Ramos (cell line): ENCODE measurements at regions not wholly inside any gene's neighbourhood (a gene's known extent, or its start where the extent isn't known, plus 50 kb on each side); places are given as distances from the start of the nearest gene placed in this dataset.
"Not testable (repeated sequence)": the region's sequence is repeated elsewhere in the genome, so short reads cannot be mapped to it uniquely, and the experiment has no call there.

Experiments
- in situ Hi-C: fragments of 300-500 bp; cut with MboI; formaldehyde crosslinking; loops from one replicate; pipeline ENCODE4 v1.14.3; 2022; ENCODE audit warnings: low sequenced_read_pairs; ENCODE audit not compliant: unreplicated experiment

DNA sequence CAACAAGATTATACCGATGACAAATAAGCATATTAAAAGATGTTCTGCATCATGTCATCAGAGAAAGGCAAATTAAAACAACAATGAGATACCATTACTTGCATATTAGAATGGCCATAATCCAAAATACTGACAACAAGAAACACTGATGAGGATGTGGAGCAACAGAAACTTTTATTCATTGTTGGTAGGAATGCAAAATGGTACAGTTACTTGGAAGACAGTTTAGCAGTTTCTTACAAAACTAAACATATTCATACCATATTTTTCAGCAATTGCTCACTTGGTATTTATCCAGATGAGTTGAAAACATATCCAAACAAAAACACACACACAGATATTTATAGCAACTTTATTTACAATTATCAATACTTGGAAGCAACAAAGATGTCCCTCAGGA is 160.9 kb upstream of the MME start:
- in situ Hi-C loops: no loop called here

DNA sequence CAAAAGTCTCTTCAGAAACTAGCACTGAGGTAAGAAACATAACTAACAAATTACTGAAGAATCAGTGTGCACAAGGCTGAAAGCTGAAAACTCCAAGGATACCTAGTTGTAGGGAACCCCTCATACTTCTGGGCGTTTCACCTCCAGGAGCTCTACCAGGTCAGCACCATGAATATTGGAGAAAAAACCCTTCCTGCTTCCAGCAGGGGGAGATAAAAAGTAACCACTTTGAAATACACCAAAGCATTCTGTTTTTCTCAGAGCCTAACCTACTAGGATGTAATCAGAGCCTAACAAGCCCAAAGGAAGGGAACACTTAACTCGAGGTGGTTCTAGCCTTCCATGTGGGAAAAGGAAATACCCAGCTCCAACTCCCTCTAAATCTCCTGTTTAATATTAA is 175.8 kb upstream of the MME start:
- in situ Hi-C loops: loop anchor here (10.0 kb wide), 1 partner anchor 420 kb away; no protein-coding TSS in a partner anchor

DNA sequence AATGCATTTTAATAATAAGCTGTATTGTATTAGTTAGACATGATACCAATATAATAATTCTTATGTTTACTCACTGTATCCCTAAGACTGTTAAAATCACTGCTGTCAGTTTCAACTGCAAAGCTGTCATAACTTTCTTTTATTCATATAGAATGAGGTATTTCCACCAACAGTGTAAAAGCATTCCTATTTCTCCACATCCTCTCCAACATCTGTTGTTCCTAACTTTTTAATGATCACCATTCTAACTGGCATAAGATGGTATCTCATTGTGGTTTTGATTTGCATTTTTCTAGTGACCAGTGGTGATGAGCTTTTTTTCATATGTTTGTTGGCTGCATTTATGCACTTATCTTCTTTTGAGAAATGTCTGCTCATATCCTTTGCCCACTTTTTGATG is 177.6 kb upstream of the MME start:
- in situ Hi-C loops: loop anchor here (10.0 kb wide), 1 partner anchor 422 kb away; no protein-coding TSS in a partner anchor

DNA sequence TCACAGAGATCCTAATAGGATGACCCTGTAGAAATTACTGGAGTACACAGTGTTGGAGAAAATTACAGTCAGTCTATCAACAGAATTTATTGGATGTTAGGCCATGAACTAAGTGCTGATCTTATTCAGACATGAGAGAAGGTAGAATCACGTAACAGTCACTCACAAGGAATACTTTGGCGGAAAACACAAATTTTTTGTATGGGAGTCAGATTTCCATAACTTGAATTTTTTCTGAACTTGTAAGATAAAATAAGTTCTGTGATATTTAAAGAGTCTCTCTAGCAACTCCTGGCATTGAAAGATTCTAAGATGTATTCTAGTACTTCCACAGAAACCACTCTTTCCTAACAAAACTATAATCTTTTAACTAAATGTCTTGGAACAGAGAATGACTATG is 178.8 kb upstream of the MME start:
- in situ Hi-C loops: loop anchor here (10.0 kb wide), 1 partner anchor 424 kb away; no protein-coding TSS in a partner anchor

DNA sequence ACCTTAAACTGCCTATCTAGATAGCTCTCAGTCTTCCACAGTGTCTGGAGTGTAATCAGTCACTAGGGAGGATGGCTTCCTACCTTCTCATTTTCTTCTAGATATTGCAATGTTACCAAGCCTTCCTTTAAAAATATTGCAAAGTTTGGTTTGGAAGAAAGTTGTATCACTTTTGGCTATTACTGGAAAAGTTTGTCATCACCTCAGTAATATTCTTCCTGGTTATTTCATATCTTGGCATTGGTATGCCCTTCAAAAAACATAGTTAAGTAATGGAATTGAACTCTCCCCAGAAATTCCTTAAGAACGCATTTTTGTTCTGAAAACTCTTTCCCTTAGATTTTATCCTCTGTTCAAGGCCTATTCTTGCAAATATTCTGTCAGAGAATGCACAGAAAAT is 179.3 kb upstream of the MME start:
- in situ Hi-C loops: loop anchor here (10.0 kb wide), 1 partner anchor 424 kb away; no protein-coding TSS in a partner anchor

DNA sequence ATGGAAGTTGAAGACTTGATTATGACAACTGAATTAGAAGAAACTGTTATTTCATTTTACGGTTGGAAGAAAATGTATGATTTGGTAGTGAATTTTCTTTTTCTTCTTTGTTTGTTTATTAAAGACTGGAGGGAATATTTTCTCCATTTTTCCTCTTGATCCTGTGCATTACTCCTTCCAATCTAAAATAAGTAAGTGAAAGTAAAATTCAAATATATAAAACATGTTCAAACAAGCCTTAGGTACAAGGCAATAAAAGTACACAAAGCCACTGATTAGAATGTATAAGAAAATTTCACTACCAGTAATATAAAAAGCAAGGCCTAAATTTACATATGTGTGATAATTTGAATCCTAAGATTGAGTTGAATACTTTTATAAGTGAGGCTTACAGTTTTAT is 181.2 kb upstream of the MME start:
- in situ Hi-C loops: no loop called here

DNA sequence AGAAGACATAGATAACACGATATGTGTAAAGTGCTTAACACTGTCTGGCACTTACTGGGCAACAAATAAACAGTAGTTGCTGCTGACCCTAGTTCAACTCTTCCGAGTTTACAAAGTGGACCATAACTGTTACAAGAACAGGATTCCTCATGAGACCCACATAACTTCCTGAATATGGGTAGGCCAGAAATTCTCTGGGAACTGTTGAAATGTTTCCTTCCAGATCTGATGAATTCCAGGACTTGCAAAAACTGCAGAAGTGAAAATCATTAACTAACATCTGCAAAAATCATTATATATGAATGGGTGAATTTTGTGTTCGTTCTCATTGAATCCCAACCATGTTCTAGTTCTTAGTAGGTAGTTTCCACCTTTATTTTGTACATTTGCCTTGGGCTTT is 181.7 kb upstream of the MME start:
- in situ Hi-C loops: no loop called here

DNA sequence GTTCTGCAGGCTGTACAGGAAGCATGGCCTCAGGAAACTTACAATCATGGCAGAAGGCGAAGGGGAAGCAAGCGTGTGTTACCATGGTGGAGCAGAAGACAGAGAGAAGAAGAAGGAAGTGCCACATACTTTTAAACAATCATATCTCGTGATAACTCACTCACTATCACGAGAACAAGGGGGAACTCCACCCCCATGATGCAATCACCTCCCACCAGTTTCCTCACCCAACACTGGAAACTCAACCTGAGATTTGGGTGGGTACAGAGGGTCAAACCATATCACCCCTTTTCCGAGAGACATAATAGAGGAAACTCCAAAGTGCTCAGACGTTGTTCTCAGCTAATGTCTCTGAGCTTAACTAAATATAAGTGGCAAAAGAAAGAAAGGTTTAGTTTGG is 186.3 kb upstream of the MME start:
- in situ Hi-C loops: no loop called here

DNA sequence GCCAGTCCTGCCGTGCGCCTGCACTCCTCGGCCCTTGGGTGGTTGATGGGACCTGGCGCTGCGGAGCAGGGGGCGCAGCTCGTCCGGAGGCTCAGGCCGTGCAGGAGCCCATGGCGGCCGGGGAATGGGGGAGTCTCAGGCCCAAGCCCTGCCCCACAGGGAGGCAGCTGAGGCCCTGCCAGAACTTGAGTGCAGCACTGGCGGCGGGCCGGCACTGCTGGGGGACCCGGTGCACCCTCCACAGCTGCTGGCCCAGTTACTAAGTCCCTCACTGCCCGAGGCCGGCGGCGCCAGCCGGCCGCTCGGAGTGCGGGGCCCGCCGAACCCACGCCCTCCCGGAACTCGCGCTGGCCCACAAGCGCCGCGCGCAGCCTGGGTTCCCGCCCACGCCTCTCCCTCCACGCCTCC is 190.9 kb upstream of the MME start:
- in situ Hi-C loops: no loop called here

DNA sequence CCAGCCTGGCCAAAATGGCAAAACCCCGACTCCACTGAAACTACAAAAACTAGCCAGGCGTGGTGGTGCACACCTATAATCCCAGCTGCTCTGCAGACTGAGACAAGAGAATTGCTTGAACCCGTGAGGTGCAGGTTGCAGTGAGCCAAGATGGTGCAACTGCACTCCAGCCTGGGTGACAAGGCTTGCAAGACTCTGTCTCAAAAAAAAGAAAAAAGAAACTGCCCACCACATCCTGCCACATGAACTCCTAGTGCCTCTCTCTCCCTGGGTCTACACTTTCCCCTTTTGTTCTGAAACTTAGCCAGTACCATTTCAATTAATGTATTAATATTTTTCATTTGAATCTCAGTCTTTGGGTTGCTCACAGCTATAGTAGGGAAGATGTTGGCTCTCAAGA is 192.2 kb upstream of the MME start:
- in situ Hi-C loops: no loop called here

DNA sequence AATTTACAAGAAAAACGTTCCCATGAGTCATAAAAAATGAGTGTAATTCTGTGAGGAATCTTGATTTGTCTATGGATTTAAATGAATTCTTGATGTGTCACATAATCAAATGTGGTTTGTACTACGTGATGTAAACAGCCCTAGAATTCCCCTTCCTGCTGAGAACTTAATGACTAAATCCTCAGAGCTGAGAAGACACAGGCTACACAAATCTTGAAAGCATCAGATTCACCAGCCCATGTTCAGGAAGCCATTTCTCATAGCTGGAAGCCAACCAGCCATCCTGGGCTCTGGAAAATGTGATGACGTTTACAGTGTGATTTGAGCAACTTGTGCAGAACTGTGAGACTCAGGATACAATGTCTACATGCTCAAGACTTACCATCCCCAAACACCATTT is 193.7 kb upstream of the MME start:
- in situ Hi-C loops: no loop called here

DNA sequence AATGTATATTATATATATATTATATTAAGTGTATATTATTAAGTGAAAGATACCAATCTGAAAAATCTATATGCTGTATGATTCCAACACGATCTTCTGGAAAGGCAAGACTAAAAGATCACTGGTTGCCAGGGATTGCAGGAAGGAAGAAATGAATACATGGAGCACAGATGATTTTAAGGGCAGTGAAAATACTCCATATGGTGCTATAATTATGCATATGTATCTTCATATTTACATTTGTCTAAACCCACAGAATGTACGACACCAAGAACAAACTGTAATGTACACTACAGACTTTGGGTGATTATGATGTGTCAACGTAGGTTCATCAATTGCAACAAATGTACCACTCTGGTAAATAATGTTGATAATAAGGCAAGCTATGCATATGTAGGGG is 194.7 kb upstream of the MME start:
- in situ Hi-C loops: no loop called here

DNA sequence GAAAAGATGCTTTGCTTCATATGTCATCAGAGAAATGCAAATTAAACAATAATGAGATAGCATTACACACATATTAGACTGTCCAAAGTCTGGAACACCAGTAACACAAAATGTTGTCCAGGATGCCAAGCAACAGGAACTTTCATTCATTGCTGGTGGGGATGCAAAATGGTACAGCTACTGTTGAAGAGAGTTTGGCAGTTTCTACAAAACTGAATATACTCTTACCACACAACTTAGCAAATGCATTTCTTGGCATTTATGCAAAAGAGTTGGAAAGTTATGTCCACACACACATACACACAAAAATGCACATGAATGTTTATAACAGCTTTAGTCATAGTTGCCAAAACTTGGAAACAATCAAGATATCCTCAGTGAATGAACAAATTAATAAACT is 195.2 kb upstream of the MME start:
- in situ Hi-C loops: no loop called here

DNA sequence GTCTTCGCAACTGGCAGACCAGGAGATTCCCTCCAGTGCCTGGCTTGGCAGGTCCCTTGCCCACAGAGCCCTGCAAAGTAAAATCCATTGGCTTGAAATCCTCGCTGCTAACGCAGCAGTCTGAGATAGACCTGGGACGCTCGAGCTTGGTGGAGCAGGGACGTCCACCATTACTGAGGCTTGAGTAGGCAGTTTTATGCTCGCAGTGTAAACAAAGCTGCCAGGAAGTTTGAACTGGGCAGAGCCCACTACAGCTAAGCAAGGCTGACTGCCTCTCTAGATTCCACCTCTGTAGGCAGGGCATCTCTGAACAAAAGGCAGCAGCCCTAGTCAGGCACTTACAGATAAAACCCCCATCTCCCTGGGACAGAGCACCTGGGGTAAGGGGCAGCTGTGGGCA is 205.0 kb upstream of the MME start:
- in situ Hi-C loops: no loop called here

DNA sequence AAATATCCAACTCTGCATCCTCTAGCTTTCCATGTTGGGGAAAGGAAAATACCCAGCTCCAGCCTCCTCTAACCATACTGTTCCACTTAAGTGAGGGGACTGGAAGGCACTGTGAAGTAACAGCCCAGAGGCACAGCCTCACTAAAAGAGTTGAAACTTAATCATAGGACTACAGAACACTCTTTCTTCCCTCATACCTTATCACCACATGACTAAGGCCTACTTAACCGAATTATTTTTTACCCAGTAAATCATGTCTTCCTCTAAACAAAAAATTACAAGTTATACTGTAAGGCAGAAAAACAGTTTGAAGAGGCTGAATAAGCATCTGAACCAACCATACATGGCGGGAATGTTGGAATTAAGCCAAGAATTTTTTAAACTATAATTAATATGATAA is 207.4 kb upstream of the MME start:
- in situ Hi-C loops: no loop called here

DNA sequence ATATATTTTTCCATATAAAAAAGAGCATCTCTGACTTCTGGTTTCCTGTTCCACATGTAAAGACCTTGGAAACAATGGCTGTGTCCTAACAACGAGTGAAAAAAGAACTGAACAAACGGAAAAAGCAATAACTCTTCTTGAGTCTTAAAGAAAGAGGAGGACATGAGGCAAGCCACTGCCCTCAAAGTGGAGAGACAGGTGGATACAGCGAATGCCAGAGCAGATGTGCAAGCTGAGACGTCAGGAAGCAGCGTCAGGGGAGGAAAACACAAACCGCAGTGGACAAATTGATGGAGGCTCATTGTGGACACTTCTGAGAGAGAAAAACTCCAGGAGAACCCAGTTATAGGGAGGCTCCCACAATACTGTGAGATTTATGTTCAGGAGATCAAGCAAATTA is 208.0 kb upstream of the MME start:
- in situ Hi-C loops: no loop called here

DNA sequence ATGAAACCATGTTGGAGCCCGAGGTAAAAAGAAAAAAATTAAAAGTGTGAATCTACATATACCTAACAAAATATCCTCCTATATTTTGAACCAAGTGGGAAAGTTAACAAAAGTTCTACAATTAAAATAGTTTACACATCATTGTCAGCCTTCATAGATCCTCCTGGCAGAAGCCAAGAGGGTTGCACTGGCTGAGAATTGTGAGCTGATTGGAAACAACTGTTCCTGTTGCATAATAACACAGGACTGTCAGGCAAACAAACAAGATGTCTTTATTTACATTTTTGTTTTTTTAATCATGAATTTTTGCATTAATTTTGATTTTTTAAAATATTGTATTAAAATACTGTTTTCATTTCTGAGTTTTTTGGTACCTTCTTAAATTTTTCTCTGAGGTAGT is 215.2 kb upstream of the MME start:
- in situ Hi-C loops: no loop called here

DNA sequence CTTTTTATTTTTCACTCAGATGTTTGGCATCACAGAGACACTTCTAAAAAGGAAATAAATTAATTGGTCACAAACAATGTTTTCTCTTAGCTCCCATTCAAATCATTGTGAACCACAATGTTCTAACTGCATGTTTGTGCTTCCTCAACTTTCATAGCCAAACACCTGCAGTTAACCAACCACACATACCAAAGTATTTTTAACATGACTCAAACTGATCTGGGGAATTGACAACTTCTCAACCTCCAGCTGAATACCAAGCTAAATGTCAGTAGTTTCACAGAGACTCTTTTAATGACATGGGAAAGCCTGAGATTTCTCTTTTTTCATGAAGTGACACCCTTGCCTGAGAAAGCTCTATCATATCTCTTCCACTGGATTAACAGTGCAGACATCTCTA is 217.9 kb upstream of the MME start:
- in situ Hi-C loops: no loop called here

DNA sequence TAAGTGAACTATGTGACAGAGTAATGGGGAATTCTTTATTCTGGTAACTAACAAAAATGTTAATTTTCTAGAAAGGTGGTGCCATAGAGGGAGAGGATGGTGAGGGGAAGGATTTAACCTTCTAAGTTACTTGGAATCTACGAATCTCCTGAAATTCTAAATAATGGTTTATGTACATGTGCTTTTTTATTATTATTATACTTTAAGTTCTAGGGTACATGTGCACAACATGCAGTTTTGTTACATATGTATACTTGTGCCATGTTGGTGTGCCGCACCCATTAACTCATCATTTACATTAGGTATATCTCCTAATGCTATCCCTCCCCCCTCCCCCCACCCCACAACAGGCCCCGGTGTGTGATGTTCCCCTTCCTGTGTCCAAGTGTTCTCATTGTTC is 227.1 kb upstream of the MME start:
- in situ Hi-C loops: not testable (repeated sequence)

DNA sequence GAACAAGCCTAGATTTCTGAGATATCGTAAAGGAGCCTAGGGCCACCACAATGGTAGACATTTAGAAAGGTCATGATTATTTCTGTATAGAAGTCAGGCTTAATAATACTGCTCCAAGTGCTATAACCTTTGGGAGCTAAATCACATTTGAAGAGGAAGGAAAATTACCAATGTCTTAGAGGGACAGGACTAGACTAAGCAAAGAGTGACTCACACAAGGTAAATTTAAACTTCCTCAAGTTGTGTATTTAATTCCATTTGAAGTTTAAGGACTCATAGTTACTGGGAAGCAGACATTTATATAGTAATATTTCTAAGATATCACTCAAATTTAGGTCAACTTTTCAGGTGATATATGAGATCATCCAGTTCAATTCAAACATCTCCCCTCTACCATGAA is 227.6 kb upstream of the MME start:
- in situ Hi-C loops: no loop called here

DNA sequence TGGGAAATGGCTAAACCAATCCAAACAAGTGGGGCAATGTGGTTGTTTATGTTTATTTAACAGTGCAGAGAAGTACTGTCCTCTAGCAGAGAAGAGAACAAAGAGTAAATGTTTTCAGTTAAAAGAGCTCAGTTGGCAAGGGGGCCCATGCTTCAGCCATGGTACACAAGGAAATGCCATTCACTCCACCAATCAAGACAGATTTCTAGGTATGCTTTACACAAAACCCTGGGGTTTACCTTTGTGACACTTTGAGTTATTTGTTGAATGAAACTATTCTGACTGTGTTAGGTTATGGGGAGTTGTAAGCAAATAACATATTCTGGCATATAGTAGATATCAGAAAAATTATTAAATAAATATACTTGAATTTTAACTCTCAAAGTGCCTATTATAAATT is 228.5 kb upstream of the MME start:
- in situ Hi-C loops: no loop called here

DNA sequence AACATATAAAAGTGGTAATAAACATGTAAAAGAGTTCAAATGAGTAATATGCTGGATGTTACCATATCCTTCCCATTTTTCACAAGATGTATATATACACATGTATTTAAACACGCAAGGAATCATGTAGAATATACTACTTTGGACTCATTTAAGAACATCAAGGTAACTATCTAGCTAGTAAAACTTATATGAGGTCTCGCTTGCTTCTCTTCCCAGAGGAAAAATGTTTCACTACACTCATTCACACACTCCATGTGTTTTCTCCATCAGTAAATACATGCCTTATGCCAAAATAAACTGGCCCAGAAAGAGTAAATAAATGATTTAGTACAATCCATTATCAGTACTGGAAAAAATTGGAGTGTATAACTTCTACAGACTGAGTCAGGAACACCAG is 229.2 kb upstream of the MME start:
- in situ Hi-C loops: no loop called here

DNA sequence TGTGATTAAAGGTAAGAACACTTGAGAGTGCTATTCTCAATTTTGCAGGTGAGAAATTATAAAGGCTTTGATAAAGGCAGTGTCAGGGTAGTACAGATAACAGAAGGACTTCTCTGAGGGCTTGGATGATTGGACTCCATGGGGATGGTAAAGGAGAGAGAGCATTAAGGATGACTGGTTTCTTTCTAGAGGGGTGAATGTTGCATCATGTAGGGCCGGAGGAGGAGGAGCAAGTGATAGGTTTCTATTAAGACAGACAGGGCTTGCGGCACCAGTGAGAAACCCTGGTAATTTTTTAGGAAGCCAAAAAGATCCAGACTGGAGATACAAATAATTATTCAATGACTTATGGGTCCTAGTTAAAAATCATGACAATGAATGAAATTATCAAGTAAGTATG is 230.7 kb upstream of the MME start:
- in situ Hi-C loops: no loop called here
